Naive B cell (primary cell): ENCODE measurements at regions not wholly inside any gene's neighbourhood (a gene's known extent, or its start where the extent isn't known, plus 50 kb on each side); places are given as distances from the start of the nearest gene placed in this dataset.
A peak's percentile ranks its signal among the peaks of the same experiment; 100 is the strongest.
"Not testable (repeated sequence)": the region's sequence is repeated elsewhere in the genome, so short reads cannot be mapped to it uniquely, and the experiment has no call there.

Experiments used
- ATAC-seq, 2 donors: fragments of 150-1000 bp; cut with Tn5 transposase; 2 replicates each; pipeline ENCODE4 v1.10.0; 2021; ENCODE audit warnings: low read depth in 2 of 2, mild to moderate bottlenecking in 2 of 2, moderate library complexity in 2 of 2
- DNase-seq: peaks from one replicate; pipeline ENCODE4 v3.0.0; 2022
- H3K27ac Mint-ChIP-seq, 6 donors: one replicate each; pipeline ENCODE4 v1.8.0; 2020 to 2022; ENCODE audit warnings: mild to moderate bottlenecking in 6 of 6, mixed read lengths in 6 of 6, moderate library complexity in 5 of 6, inconsistent platforms in 2 of 6
- H3K27me3 Mint-ChIP-seq, 3 donors: one replicate each; pipeline ENCODE4 v1.8.0; 2021 to 2022; ENCODE audit warnings: mixed read lengths in 3 of 3, mild to moderate bottlenecking in 1 of 3
- H3K36me3 Mint-ChIP-seq, 2 donors: one replicate each; pipeline ENCODE4 v1.8.0; 2020 to 2022; ENCODE audit warnings: mixed read lengths in 2 of 2, inconsistent platforms in 1 of 2, mild to moderate bottlenecking in 1 of 2
- H3K4me1 Mint-ChIP-seq, 3 donors: one replicate each; pipeline ENCODE4 v1.8.0; 2020 to 2022; ENCODE audit warnings: mixed read lengths in 3 of 3, inconsistent platforms in 1 of 3, mild to moderate bottlenecking in 1 of 3, moderate library complexity in 1 of 3
- H3K4me3 Mint-ChIP-seq, 8 donors: one replicate each; pipeline ENCODE4 v1.8.0; 2020 to 2022; ENCODE audit warnings: mild to moderate bottlenecking in 8 of 8, mixed read lengths in 8 of 8, moderate library complexity in 8 of 8, inconsistent platforms in 2 of 8
- H3K9me3 Mint-ChIP-seq, 7 donors: one replicate each; pipeline ENCODE4 v1.8.0; 2020 to 2022; ENCODE audit warnings: mixed read lengths in 7 of 7, mild to moderate bottlenecking in 5 of 7, inconsistent platforms in 2 of 7, moderate library complexity in 1 of 7

DNA sequence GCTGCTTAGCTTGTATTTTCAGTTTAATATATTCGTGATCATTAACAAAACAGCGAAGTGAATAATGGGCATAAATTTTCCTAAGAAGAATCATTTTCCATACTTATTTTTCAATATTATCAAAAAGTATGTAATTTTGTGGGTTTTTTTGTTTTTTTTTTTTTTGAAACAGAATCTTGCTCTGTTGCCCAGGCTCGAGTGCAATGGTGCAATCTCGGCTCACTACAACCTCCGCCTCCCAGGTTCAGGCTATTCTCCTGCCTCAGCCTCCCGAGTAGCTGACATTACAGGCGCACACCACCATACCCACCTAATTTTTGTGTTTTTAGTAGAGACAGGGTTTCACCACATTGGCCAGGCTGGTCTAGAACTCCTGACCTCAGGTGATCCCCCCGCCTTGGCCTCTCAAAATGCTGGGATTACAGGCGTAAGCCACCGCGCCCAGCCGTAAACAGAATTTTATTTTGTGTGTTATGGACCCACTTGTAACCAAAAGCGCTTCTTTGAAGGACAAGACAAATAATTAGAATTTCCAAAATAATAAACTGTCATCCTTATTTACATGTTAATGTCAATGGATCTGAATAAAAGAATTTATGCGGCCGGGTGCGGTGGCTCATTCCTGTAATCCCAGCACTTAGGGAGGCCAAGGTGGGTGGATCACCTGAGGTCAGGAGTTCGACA lies 286.5 kb upstream of the MKLN1 start:
- Mint-ChIP-seq H3K36me3 (peaks cover 11 to 12% of the 10 kb centered on the region in 2 donors), H3K4me1 (peaks cover 50 to 60% (median 60%) of the 10 kb centered on the region in 3 donors), H3K4me3 (peak overlapping the region in 2 of 8 donors; percentile 22 to 69), H3K27ac (peak overlapping the region in 3 of 6 donors; percentile 74 to 89 (median 78))
- ATAC-seq, H3K27me3 Mint-ChIP-seq, DNase-seq, H3K9me3 Mint-ChIP-seq: not testable (repeated sequence)

DNA sequence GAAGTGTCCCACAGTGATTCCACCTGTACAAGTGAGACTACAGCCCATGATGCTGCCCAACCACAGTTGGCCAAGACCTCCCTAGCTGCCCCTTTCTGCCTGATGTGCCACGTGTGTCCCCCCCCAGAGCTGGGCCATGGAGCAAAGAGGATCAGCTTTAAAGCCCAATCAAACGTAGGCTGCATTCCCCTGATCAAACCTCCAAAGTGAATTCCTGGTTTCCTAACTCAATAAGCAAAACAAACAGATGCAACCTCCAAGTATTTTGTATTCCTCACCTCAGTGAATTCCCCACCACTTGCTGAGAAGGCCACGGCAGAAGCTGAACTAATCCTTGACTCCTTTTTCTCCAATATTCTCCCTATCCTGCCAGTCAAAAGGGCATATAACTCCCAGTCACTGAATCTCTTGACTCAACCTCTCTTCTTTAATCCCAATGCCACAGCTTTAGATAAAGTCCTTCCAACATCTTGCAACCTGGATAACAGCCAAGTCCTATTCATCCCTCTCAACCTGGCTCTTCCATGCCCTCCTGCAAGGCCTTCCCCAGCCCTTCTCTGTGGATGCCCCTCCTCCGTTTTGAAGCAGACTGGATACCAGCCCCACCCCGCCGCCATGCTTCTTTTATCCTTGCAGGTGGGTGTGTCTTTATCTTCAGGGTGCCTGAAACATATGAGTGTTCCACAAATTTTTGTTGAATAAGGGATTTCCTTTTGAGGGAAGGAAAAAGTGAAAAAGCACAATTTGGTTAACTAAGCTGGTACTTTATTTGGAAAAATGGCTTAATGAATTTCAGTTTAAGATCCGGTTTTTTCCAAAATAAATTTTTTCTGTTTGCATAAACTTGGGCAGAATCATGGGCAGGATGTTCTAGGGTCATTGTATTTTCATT lies 285.2 kb upstream of the MKLN1 start:
- Mint-ChIP-seq H3K4me3 (peak overlapping the region in 4 of 8 donors; percentile 13 to 40 (median 32)), H3K27ac (peak overlapping the region; percentile 31 to 91 (median 66)), H3K36me3 (peaks cover 24 to 25% of the 10 kb centered on the region in 2 donors), H3K9me3 (peaks cover 0 to 10% (median 4%) of the 10 kb centered on the region in 7 donors), H3K27me3 (no peaks in the 10 kb centered on the region), H3K4me1 (peaks cover 48 to 63% (median 59%) of the 10 kb centered on the region in 3 donors)
- no peak for ATAC-seq
- no peak for DNase-seq

DNA sequence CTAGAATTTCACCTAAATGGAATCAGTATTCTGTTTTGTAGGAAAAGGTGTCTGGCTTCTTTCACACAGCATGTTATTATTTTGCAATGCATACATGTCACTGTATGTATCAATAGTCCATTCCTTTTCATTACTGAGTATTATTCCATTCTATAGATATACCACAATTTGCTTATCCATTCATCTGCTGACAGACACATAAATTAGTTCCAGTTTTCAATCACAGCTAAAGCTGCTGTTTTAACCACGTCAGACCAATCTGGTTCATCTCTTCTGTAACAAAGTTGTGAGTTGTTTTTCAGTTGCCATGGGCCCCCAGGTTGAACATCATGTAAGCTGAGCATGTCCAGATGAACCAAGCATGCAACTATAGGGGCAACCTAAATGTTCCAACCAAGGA lies 282.1 kb upstream of the MKLN1 start:
- Mint-ChIP-seq H3K4me3 (peak overlapping the region in 1 of 8 donors; percentile 3), H3K36me3 (peaks cover 29 to 46% of the 10 kb centered on the region in 2 donors), H3K27ac (peak overlapping the region in 4 of 6 donors; percentile 42 to 97 (median 77)), H3K27me3 (no peaks in the 10 kb centered on the region), H3K9me3 (peaks cover 0 to 10% (median 4%) of the 10 kb centered on the region in 7 donors), H3K4me1 (peaks cover 49 to 66% (median 60%) of the 10 kb centered on the region in 3 donors)
- no peak for ATAC-seq
- DNase-seq, result no peak

DNA sequence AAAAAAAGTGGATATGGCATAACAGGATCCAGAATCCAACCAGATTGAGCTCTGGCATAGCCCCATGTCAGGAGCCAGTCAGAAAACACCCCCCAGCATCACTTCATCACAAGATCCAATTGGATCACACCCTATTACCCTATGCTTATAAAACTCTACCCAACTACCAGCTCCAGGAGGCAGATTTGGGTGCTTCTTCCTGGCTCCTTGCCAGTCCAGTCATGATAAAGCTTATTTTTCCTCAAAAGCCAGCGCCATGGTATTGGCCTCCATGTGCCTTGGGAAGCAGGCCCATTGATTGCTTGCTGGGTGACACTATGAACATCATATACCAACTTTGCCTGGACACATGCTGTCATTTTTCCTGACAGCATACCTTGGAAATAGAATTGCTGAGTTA lies 281.4 kb upstream of the MKLN1 start:
- DNase-seq, result no peak
- H3K4me1 Mint-ChIP-seq, result peaks cover 48 to 66% (median 61%) of the 10 kb centered on the region in 3 donors
- H3K27ac Mint-ChIP-seq, result peak overlapping the region in 4 of 6 donors; percentile 8 to 94 (median 64)
- H3K27me3 Mint-ChIP-seq, result no peaks in the 10 kb centered on the region
- H3K4me3 Mint-ChIP-seq, result peak overlapping the region in 4 of 8 donors; percentile 3 to 42 (median 16)
- H3K9me3 Mint-ChIP-seq, result peaks cover 0 to 10% (median 4%) of the 10 kb centered on the region in 7 donors
- no peak for ATAC-seq
- H3K36me3 Mint-ChIP-seq, result peaks cover 32 to 49% of the 10 kb centered on the region in 2 donors

DNA sequence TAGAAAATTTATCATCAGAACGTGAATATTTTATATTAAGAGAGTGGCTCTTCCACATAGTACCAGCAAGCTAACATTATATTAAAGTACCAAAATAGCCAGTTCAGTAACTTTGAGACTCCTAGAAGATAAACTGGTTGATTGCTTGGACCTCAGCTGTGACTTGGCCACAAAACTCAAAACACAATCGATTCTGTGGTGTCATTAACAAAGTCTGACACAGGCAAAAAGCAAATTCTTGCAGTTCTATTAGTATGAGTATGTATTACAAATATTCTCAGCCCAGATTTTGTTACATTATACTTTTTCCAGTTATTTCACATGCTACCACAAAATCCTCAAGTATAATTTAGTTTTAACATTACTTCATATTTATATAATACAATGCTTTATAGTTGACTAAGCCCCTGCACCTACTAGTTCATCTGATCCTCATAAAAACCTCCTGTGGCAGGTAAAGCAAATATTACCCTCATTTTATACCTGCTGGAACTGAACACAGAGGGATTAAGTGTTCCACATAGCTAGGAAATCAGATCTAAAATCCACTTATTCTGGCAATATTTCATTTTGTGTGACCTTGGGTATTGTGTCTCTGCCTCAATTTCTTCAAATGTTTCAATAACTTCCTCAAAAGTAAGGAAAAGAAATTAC lies 279.9 kb upstream of the MKLN1 start:
- Mint-ChIP-seq H3K36me3 (peaks cover 32 to 49% of the 10 kb centered on the region in 2 donors), H3K4me1 (peaks cover 40 to 61% (median 52%) of the 10 kb centered on the region in 3 donors), H3K27me3 (no peaks in the 10 kb centered on the region), H3K4me3 (peak overlapping the region in 1 of 8 donors; percentile 54), H3K27ac (peak overlapping the region in 5 of 6 donors; percentile 0 to 90 (median 77)), H3K9me3 (peaks cover 0 to 10% (median 4%) of the 10 kb centered on the region in 7 donors)
- ATAC-seq (no peak), DNase-seq (no peak)

DNA sequence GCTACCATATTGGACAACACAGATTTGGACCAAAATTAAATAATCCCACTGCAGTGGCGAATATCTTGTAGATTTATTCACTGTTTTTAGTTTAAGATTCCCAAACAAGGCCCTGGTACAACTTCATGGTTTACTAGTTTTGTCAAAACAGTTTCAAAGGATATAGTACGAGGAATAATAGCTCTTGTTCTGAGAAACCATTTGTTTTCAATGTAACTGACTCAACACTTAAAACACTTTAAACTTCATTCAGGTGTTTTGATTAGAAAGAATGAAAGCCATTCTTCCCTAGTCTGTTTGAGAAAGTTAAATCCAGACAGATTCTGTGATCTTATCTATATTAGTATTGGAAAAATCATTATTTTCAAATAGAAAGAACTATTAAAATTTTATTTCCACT lies 276.4 kb upstream of the MKLN1 start:
- no peak for ATAC-seq
- H3K27ac Mint-ChIP-seq, result peak overlapping the region in 1 of 6 donors; percentile 13
- H3K27me3 Mint-ChIP-seq, result no peaks in the 10 kb centered on the region
- peaks cover 55 to 83% (median 67%) of the 10 kb centered on the region in 3 donors for H3K4me1 Mint-ChIP-seq
- no peak overlapping the region for H3K4me3 Mint-ChIP-seq
- no peak for DNase-seq
- H3K9me3 Mint-ChIP-seq, result peaks cover 0 to 2% (median under 1%) of the 10 kb centered on the region in 7 donors
- H3K36me3 Mint-ChIP-seq, result peaks cover 25 to 50% of the 10 kb centered on the region in 2 donors

DNA sequence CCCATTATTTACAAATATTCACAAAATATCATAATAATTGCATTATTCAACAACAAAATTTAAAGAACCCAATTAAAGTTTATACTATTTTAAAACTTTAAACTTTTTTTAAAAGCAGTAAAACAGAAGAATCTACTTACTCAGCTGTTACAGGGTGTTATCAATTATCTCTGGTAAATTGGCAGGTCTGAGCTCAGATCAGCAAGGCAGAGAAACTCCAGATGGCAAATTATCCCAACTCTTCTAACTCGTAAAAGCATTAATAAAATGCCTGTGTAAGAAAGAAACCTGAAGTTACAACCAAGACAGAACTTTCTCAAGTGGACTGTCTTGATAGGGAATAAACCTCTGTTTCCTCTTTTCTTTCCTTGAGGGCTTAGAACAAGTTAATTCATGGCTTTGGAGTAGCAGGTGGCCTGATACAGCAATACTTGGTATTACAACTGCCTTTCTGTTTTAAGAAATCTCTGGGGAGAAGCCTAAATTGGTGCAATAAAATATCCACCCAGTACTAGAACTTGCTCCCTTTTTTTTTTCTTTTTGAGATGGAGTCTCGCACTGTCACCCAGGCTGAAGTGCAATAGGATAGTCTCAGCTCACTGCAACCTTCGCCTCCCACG lies 275.3 kb upstream of the MKLN1 start:
- no peak for ATAC-seq
- Mint-ChIP-seq H3K27me3 (no peaks in the 10 kb centered on the region), H3K36me3 (peaks cover 14 to 42% of the 10 kb centered on the region in 2 donors), H3K4me1 (peaks cover 59 to 83% (median 69%) of the 10 kb centered on the region in 3 donors), H3K27ac (peak overlapping the region in 5 of 6 donors; percentile 15 to 100 (median 77)), H3K9me3 (no peaks in the 10 kb centered on the region), H3K4me3 (peak overlapping the region in 7 of 8 donors; percentile 16 to 62 (median 26))
- no peak for DNase-seq

DNA sequence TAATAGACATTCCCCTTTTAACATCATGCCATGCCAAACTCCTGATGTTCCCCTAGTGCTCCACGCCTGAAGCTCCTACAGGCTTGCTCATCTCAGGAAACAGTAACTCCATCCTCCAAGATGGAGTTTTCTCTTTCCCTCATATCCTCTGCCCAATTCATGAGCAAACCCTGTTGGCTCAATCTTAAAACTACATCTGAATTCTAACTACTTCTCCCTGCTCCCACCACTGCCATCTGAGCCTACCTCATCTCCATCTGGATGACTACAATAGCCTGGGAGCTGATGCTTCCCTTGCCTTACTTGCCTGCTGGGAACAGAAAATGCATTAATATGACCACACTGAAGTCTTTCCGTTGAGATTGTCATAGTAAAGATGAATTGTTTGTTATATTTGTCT lies 271.7 kb upstream of the MKLN1 start:
- H3K9me3 Mint-ChIP-seq, result no peaks in the 10 kb centered on the region
- H3K36me3 Mint-ChIP-seq, result peaks cover 16% of the 10 kb centered on the region in 2 donors
- ATAC-seq, result no peak
- peaks cover 50 to 71% (median 64%) of the 10 kb centered on the region in 3 donors for H3K4me1 Mint-ChIP-seq
- H3K4me3 Mint-ChIP-seq, result peak overlapping the region; percentile 33 to 94 (median 84)
- no peak for DNase-seq
- no peaks in the 10 kb centered on the region for H3K27me3 Mint-ChIP-seq
- peak overlapping the region; percentile 98 to 100 (median 100) for H3K27ac Mint-ChIP-seq

DNA sequence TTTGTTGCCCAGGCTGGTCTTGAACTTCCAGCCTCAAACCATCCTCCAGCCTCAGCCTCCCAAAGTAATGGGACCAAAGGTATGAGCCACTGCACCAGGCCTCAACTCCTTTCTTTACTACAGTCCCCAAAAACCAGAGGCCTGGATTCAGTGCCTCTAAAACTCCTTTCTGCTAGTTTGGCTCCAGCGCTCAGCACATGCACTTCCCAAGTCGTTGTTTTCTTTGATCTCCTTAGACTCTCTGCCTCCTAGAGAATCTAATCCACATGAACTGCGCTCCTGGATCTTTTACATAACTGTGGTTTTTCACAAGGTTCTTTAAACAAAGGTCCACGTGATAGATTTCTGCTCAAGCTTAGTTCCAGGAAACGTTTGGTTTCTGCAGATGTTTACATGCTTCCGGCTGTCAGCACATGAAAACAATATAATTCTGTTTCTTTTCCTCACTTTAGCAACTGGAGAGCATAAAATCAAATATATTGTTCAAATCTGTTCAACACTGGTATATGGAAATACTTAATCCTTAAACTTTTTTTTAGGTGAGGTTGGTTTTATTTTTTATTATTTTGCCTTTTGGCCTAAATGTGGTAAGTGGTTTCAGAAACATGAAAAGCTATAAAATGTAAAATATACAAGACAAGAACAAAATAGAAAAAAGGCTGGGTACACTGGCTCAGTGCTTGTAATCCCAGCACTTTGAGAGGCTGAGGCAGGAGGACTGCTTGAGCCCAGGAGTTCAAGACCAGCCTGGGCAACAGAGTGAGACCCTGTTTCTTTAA lies 270.5 kb upstream of the MKLN1 start:
- DNase-seq (peak; percentile 76), ATAC-seq (peak; percentile 79 to 81)
- peaks cover 53 to 79% (median 69%) of the 10 kb centered on the region in 3 donors for H3K4me1 Mint-ChIP-seq
- H3K27me3 Mint-ChIP-seq, result no peaks in the 10 kb centered on the region
- peak overlapping the region; percentile 98 to 100 (median 100) for H3K27ac Mint-ChIP-seq
- H3K9me3 Mint-ChIP-seq, result no peaks in the 10 kb centered on the region
- peaks cover 16% of the 10 kb centered on the region in 2 donors for H3K36me3 Mint-ChIP-seq
- H3K4me3 Mint-ChIP-seq, result peak overlapping the region; percentile 72 to 94 (median 85)

DNA sequence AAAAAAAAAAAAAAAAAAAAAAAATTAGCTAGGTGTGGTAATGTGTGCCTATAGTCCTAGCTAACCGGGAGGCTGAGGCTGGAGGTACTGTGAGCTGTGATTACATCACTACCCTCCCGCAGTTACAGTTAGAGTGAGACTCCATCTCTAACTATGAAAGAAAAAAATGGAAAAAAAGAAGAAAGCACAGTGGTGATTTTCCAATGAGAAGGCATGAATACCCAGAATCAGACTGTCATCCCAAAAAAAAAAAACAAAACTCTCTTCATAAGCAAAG lies 269.9 kb upstream of the MKLN1 start:
- Mint-ChIP-seq H3K4me3 (peak overlapping the region; percentile 72 to 94 (median 84)), H3K4me1 (peaks cover 53 to 80% (median 69%) of the 10 kb centered on the region in 3 donors), H3K27me3 (no peaks in the 10 kb centered on the region), H3K9me3 (no peaks in the 10 kb centered on the region), H3K36me3 (peaks cover 16% of the 10 kb centered on the region in 2 donors), H3K27ac (peak overlapping the region; percentile 98 to 100 (median 100))
- peak; percentile 69 to 70 for ATAC-seq
- DNase-seq, result peak; percentile 47

DNA sequence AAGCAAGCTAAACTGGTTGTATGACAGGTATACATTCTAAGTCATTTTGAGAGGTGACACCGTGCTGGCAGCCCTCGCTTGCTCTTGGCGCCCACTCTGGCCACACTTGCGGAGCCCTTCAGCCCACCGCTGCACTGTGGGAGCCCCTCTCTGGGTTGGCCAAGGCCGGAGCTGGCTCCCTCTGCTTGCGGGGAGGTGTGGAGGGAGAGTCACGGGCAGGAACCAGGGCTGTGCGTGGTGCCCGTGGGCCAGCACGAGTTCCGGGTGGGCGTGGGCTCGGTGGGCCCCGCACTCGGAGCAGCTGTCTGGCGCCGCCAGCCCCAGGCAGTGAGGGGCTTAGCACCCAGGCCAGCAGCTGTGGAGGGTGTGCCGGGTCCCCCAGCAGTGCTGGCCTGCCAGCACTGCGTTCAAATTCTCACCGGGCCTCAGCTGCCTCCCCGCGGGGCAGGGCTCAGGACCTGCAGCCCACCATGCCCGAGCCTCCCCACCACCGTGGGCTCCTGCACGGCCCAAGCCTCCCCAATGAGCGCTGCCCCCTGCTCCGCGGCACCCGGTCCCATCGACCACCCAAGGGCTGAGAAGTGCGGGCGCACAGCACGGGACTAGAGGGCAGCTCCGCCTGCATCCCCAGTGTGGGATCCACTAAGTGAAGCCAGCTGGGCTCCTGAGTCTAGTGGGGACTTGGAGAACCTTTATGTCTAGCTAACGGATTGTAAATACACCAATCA lies 269.0 kb upstream of the MKLN1 start:
- DNase-seq, H3K9me3 Mint-ChIP-seq, ATAC-seq, H3K27me3 Mint-ChIP-seq: not testable (repeated sequence)
- H3K27ac Mint-ChIP-seq, result peak overlapping the region; percentile 38 to 100 (median 100)
- H3K4me3 Mint-ChIP-seq, result peak overlapping the region in 6 of 8 donors; percentile 22 to 91 (median 80)
- H3K4me1 Mint-ChIP-seq, result peaks cover 57 to 76% (median 74%) of the 10 kb centered on the region in 3 donors
- peaks cover 14 to 15% of the 10 kb centered on the region in 2 donors for H3K36me3 Mint-ChIP-seq
